Activated CD4-positive, alpha-beta T cell treated with anti-CD3 and anti-CD28 coated beads, Interleukin-10, Interleukin-2, amounts not matched to agents 100 ng/mL and 50 ng/mL, durations not matched to agents 16 hours and 8 hours (primary cell): ENCODE measurements at regions not wholly inside any gene's neighbourhood (a gene's known extent, or its start where the extent isn't known, plus 50 kb on each side); places are given as distances from the start of the nearest gene placed in this dataset.

Source experiments
- DNase-seq: peaks from one replicate; pipeline ENCODE4 v3.0.0-alpha.2; 2020

GRCh38 chr2:196538189-196538588 is 101.3 kb upstream of the CCDC150 start:
- DNase-seq, result no peak

DNA sequence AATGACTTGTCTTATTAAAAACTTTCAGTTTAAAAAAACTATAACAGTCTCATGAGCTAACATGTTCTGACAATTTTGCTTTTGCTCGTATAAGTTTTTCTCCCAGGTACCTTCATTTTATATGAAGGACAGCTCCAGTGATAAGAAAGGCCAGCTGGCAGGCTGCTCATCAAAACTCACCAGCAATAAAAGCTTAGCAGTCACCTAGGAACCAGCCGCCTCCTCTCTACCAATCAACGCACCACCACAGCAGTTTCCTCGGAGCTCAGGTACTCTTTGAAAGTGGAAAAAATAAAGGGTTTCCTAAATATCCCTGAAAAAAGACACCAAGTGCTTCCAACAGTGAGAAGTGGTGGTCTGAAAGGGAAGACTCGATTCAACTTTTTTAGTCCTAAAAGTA is 100.9 kb upstream of the CCDC150 start:
- no peak for DNase-seq

GRCh38 chr2:196544906-196545433 is 94.5 kb upstream of the CCDC150 start:
- DNase-seq, result no peak

- no peak for DNase-seq
These were observed 93.2 kb upstream of the CCDC150 start for GRCh38 chr2:196546151-196546919.

GRCh38 chr2:196549052-196549451 is 90.5 kb upstream of the CCDC150 start:
- no peak for DNase-seq

- DNase-seq, result no peak
These were observed 88.5 kb upstream of the CCDC150 start for GRCh38 chr2:196551014-196551413.

- DNase-seq, result no peak
These were observed 84.4 kb upstream of the CCDC150 start for GRCh38 chr2:196555161-196555560.

DNA sequence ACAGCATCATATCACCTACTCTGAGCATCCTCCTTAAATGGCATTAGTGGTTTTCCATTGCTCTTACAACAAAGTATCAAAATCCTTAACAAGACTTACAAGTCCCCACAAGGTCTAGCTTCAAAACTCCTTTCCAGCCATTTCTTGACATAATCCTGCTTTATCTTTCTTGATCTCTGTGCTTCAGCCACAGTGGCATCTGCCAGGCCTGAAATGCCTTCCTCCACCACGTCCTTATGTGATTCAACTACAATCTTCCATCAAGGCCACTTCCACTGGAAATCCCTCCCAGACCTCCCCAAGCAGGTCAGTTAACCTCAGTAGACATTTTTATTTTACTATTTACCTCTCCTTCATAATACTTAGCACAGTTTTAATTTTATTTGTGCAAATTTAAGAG is 83.8 kb upstream of the CCDC150 start:
- DNase-seq, result no peak

DNA sequence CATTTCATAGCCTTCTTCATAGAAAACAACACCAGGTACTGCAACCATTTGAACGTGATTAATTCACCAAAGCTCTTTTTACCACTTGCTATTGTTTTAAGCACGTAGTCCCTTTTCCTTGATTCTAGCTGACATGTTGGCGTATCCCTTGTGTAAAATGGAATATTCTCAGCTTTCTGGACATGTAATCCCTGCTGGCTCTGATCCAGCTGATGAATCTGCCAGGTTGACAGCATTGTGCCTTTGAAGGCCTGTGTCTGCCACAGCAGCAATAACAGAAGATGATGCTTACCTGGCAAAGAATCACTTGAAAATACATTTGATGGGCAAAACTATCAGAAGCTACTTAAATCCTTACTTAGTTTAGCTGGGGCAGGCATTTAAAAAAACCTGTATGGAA is 81.0 kb upstream of the CCDC150 start:
- no peak for DNase-seq

- DNase-seq, result no peak
These were observed 75.6 kb upstream of the CCDC150 start for GRCh38 chr2:196563876-196564275.

DNA sequence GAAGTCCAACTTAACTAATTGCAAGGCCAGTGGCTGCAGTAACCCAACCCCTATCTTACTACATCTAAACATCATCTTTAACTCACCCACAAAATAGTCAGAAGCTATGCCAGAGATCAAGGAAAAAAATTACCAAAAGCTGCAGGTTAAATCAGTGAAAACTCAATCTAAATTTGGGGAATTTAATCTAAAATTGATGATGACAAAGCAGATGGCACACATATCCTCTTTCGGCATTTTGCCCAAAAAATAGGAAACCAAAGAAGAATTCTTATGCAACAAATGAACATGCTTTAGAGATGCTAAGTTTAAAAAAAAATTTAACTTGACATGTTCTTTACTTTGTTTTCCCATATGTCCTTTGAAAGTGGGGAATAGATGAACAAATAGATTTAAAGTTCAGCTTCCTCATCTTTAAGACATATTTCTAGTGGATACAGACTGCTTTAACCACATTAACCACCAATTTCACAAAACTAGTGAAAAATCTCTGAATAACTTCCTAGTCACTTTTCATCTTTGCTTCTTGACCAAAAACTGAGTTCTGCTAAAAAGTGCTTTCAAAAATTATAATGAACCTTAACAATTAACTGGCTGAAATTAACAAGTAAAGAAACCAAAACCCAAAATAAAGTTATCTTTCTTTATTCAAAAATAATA is 74.3 kb upstream of the CCDC150 start:
- DNase-seq, result no peak

DNA sequence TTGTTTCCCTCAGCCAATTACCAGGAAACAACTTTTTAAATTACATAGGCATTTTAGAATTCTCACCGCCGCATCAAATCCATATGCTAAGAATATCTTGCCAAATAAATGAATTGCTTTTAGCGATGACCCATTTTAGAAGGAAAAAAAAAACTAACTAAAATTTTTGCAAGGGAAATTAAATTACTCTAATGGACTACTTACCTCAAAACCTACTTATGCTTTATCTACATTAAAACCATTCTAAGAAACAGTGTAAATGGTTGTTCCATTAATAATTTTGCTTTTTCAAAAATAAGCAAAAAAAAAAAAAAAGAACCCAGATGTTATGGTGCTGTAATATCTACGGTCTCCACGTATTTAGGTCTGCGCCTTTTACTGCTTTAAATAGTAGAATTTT is 73.5 kb upstream of the CCDC150 start:
- no peak for DNase-seq

GRCh38 chr2:196566961-196567666 is 72.4 kb upstream of the CCDC150 start:
- no peak for DNase-seq

DNA sequence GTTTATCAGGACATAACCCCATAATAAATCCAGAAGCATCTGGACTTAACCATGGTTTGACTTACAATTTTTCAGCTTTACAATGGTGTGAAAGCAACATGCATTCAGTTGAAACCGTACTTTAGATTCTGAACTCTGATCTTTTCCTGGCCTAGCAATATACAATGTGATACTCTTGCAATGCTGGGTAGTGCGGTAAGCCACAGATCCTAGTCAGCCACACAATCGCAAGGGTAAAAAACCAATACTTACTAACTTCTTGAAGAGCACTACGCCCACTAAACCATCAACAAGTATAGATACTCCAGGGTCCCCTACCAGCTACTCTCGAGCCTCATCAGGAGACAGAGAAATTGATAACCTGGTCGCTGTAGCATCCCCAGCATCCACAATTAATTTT is 71.0 kb upstream of the CCDC150 start:
- DNase-seq, result no peak

DNA sequence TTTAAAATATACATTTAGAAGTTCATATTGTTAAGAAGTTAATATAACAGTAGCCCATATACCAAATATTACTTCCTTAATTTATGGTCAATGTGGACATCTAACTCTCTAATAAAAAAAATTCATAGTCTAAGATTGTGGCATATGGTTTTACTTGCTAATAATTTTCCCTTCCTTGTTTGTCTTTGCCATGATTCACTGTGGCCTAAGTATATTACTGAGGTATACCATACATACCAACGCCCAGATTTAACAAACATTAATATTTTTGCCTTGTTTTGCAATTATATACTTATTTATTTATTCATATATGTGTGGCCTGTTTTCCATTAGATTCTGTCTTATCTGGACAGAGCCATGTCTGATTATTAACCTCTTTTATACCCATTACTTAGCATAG is 54.6 kb upstream of the CCDC150 start:
- DNase-seq, result no peak

DNA sequence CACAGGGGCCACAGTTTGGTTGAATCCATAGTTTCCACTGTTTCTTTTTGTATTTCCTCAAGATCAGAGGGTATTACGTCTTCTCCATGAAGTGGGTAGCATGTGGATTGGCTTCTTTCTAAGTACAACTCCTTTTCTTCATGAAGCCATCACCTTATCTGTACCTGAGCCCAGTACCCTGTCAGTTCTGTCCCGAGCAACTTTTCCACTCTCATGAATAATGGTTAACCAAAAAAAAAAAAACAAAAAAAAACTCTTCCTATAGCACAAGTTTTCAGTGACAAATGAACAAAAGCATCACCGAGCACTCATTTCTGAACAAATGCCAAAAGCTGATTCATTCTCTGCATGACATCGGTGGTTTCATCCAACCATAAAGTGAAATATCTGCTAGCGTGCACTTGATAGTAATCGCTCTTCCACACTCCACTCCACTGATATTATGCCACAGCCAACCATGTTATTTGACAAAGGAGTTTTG is 53.0 kb upstream of the CCDC150 start:
- peak; percentile 58 for DNase-seq

GRCh38 chr2:196587056-196587455 is 52.5 kb upstream of the CCDC150 start:
- DNase-seq, result no peak

- no peak for DNase-seq
These were observed 51.8 kb upstream of the CCDC150 start for GRCh38 chr2:196587739-196588138.

DNA sequence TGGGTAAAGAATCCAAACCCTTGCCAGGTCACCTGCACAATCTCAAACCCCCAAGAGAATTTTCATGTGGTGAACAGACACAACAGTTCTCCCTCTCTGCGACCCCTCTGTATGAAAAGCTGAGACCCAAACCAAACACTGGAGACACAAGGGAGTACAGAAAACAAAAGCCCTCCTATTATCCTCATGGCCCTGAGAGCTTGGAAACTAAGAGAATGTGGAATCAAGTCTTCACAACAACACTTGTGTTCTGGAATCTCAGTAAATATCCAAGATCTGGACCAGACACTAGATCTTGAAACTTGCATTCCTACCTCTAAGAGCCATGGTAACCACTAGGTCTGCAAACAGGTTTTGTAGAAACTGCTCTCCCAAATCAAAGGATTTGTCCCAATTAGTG is 50.1 kb upstream of the CCDC150 start:
- no peak for DNase-seq
